Mammary epithelial cell (primary cell): ENCODE measurements at regions not wholly inside any gene's neighbourhood (a gene's known extent, or its start where the extent isn't known, plus 50 kb on each side); places are given as distances from the start of the nearest gene placed in this dataset.

ENCODE experiments used
- EZH2 ChIP-seq: IDR thresholded peaks from 2 replicates; pipeline ENCODE4 v1.6.1; 2012; ENCODE audit warnings: low read length, inconsistent platforms, borderline replicate concordance
- TF ChIP-seq, protein P1 (sequence below), 2 donors: IDR thresholded peaks in 1 of 2; conservative IDR thresholded peaks in 1 of 2; 2 replicates each; pipeline ENCODE4 v1.5.1; 2011 to 2012; ENCODE audit warnings: inconsistent platforms in 2 of 2, low read length in 2 of 2, mild to moderate bottlenecking in 2 of 2, control low read depth in 1 of 2, low read depth in 1 of 2; ENCODE audit not compliant: insufficient read depth in 1 of 2; ENCODE audit errors: extremely low read depth in 1 of 2

DNA sequence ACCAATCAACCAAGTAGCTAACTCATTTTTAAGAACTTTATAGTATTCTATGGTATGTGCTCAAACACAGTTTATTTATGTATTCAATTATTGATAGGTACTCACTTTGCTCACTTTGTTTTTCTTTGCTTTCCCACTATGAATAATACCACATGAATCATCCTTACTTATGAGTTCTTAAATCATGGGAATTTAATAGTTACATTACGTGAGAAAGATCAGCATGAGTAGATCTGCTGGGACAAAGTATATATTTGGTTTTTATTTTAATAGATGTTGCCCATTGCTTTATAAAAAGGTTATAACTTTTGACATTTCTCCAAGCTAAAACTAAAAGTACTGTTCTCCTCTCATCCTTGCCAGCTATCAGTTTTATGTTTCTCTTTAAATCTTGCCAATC lies 390.7 kb downstream of the LRATD1 start:
- TF ChIP-seq, protein P1, sequence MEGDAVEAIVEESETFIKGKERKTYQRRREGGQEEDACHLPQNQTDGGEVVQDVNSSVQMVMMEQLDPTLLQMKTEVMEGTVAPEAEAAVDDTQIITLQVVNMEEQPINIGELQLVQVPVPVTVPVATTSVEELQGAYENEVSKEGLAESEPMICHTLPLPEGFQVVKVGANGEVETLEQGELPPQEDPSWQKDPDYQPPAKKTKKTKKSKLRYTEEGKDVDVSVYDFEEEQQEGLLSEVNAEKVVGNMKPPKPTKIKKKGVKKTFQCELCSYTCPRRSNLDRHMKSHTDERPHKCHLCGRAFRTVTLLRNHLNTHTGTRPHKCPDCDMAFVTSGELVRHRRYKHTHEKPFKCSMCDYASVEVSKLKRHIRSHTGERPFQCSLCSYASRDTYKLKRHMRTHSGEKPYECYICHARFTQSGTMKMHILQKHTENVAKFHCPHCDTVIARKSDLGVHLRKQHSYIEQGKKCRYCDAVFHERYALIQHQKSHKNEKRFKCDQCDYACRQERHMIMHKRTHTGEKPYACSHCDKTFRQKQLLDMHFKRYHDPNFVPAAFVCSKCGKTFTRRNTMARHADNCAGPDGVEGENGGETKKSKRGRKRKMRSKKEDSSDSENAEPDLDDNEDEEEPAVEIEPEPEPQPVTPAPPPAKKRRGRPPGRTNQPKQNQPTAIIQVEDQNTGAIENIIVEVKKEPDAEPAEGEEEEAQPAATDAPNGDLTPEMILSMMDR (conservative IDR thresholded peaks at IDR 0.05 in 1 of 2, IDR thresholded peaks at IDR 0.05 in 1 of 2; ENCODE audit: extremely low read depth in 1 of 2, insufficient read depth in 1 of 2, low read depth in 1 of 2, low read length in 2 of 2) = no peak
- no peak for TF ChIP-seq EZH2
